H1 (cell line): ENCODE measurements at regions not wholly inside any gene's neighbourhood (a gene's known extent, or its start where the extent isn't known, plus 50 kb on each side); places are given as distances from the start of the nearest gene placed in this dataset.
A peak's percentile ranks its signal among the peaks of the same experiment; 100 is the strongest.

Source experiments
- CTCF ChIA-PET: fragments of 300-600 bp; sonication (Branson Sonifier 250); formaldehyde crosslinking; loops from one replicate; lab custom pipeline; 2021; ENCODE audit not compliant: partially characterized antibody; lab: Charles Lee
- POLR2A ChIA-PET: fragments of 300-600 bp; sonication (Branson Sonifier 250); formaldehyde crosslinking; loops from one replicate; lab custom pipeline; 2021; ENCODE audit warnings: inconsistent platforms; ENCODE audit not compliant: partially characterized antibody; lab: Charles Lee
- DNase-seq, 2 experiments: peaks; one replicate each; pipeline versions ENCODE4 v3.0.0 to v3.0.0-alpha.2; 2010 to 2022; ENCODE audit warnings: low spot score in 2 of 2, low read depth in 1 of 2, mixed read lengths in 1 of 2
- FAIRE-seq: peaks from 2 replicates; lab custom pipeline; 2011; peaks lifted over from hg19 to GRCh38; lab: Jason Lieb, UNC
- H2AFZ ChIP-seq: 2 replicates; pipeline ENCODE4 v1.8.1; 2012; ENCODE audit warnings: low read length, inconsistent platforms
- H2AK5ac ChIP-seq: 2 replicates; pipeline ENCODE4 v1.6.1; 2013; ENCODE audit warnings: low read depth, low read length
- H2BK120ac ChIP-seq: replicated peaks from 2 replicates; pipeline ENCODE3; 2013; ENCODE audit warnings: low read depth, low read length, inconsistent platforms
- H2BK12ac ChIP-seq: 2 replicates; pipeline ENCODE4 v1.6.1; 2013; ENCODE audit warnings: low read depth, low read length
- H2BK15ac ChIP-seq: 2 replicates; pipeline ENCODE4 v1.6.1; 2013; ENCODE audit warnings: low read length
- H2BK20ac ChIP-seq: 2 replicates; pipeline ENCODE4 v1.6.1; 2013; ENCODE audit warnings: low read length
- H2BK5ac ChIP-seq: 2 replicates; pipeline ENCODE4 v1.6.1; 2013; ENCODE audit warnings: low read depth, low read length
- H3K14ac ChIP-seq: 2 replicates; pipeline ENCODE4 v1.6.1; 2013; ENCODE audit warnings: inconsistent platforms; ENCODE audit not compliant: insufficient read length
- H3K18ac ChIP-seq: 2 replicates; pipeline ENCODE4 v1.6.1; 2013; ENCODE audit warnings: low read length; ENCODE audit errors: extremely low read depth
- H3K23ac ChIP-seq: 2 replicates; pipeline ENCODE4 v1.6.1; 2013; ENCODE audit warnings: inconsistent platforms; ENCODE audit not compliant: insufficient read length
- H3K23me2 ChIP-seq: 2 replicates; pipeline ENCODE4 v1.6.1; 2013; ENCODE audit warnings: low read depth, low read length
- H3K27ac ChIP-seq: 2 replicates; pipeline ENCODE4 v1.6.1; 2011; ENCODE audit warnings: low read depth, low read length, inconsistent platforms
- H3K27me3 ChIP-seq, 4 experiments: replicated peaks in 1 of 4; 1 replicate in 1 of 4; 2 replicates in 3 of 4; pipeline versions ENCODE4 v1.6.1 to v1.8.1; 2011 to 2013; ENCODE audit warnings: low read length in 3 of 4, mild to moderate bottlenecking in 3 of 4, inconsistent platforms in 2 of 4, mixed read lengths in 2 of 4, moderate library complexity in 1 of 4; ENCODE audit not compliant: control insufficient read depth in 3 of 4, insufficient read depth in 3 of 4; ENCODE audit errors: extremely low read depth in 1 of 4
- H3K36me3 ChIP-seq, 4 experiments: 2 replicates each; pipeline versions ENCODE4 v1.6.1 to v1.8.1; 2011 to 2013; ENCODE audit warnings: mild to moderate bottlenecking in 4 of 4, low read length in 3 of 4, moderate library complexity in 2 of 4, control low read depth in 1 of 4, inconsistent platforms in 1 of 4; ENCODE audit not compliant: insufficient read depth in 4 of 4, control insufficient read depth in 2 of 4
- H3K4ac ChIP-seq: replicated peaks from 2 replicates; pipeline ENCODE3; 2013; ENCODE audit warnings: low read length, low read depth, mixed read lengths, inconsistent platforms; ENCODE audit not compliant: insufficient read length
- H3K4me1 ChIP-seq, 4 experiments: replicated peaks in 1 of 4; 1 replicate in 1 of 4; 2 replicates in 3 of 4; pipeline versions ENCODE4 v1.6.1 to v1.8.1; 2011 to 2013; ENCODE audit warnings: low read length in 3 of 4, inconsistent platforms in 2 of 4, mixed read lengths in 1 of 4; ENCODE audit not compliant: insufficient read depth in 4 of 4, control insufficient read depth in 3 of 4
- H3K4me2 ChIP-seq, 2 experiments: 2 replicates each; pipeline versions ENCODE4 v1.6.1 to v1.8.1; 2011 to 2013; ENCODE audit warnings: low read depth in 2 of 2, low read length in 2 of 2, control low read depth in 1 of 2, inconsistent platforms in 1 of 2, mild to moderate bottlenecking in 1 of 2; ENCODE audit not compliant: insufficient read depth in 1 of 2
- H3K4me3 ChIP-seq, 4 experiments: fragments of 200-600, 300-600 bp in 1 of 4; sonication (generic), shearing (Covaris generic), sonication (Bioruptor Twin) in 1 of 4; 2 replicates each; pipeline versions ENCODE4 v1.5.1 to v1.8.1; 2011 to 2016; ENCODE audit warnings: low read length in 4 of 4, low read depth in 3 of 4, control low read depth in 2 of 4, inconsistent platforms in 2 of 4, mild to moderate bottlenecking in 2 of 4, mixed read lengths in 1 of 4, moderate library complexity in 1 of 4; ENCODE audit not compliant: insufficient read depth in 2 of 4; ENCODE audit errors: extremely low read depth in 1 of 4
- H3K56ac ChIP-seq: replicated peaks from 2 replicates; pipeline ENCODE3; 2013; ENCODE audit warnings: low read depth, mild to moderate bottlenecking, mixed read lengths, low read length, inconsistent platforms; ENCODE audit not compliant: insufficient read length
- H3K79me1 ChIP-seq: 2 replicates; pipeline ENCODE4 v1.6.1; 2013; ENCODE audit warnings: low read depth, low read length, control low read depth
- H3K79me2 ChIP-seq, 2 experiments: 2 replicates each; pipeline versions ENCODE4 v1.6.1 to v1.8.1; 2012 to 2013; ENCODE audit warnings: low read length in 2 of 2, mild to moderate bottlenecking in 2 of 2, inconsistent platforms in 1 of 2; ENCODE audit not compliant: insufficient read depth in 2 of 2, control insufficient read depth in 1 of 2
- H3K9ac ChIP-seq, 4 experiments: replicated peaks in 1 of 4; 1 replicate in 1 of 4; 2 replicates in 3 of 4; pipeline versions ENCODE4 v1.6.1 to v1.8.1; 2011 to 2013; ENCODE audit warnings: low read depth in 3 of 4, low read length in 3 of 4, control low read depth in 2 of 4, mild to moderate bottlenecking in 2 of 4, moderate library complexity in 2 of 4, inconsistent platforms in 1 of 4; ENCODE audit errors: extremely low read depth in 1 of 4
- H3K9me3 ChIP-seq, 2 experiments: 2 replicates each; pipeline versions ENCODE4 v1.6.1 to v1.8.1; 2012 to 2013; ENCODE audit warnings: mild to moderate bottlenecking in 2 of 2, moderate library complexity in 2 of 2, control low read depth in 1 of 2, inconsistent platforms in 1 of 2, low read depth in 1 of 2, low read length in 1 of 2, mixed read lengths in 1 of 2; ENCODE audit not compliant: insufficient read depth in 2 of 2
- H4K20me1 ChIP-seq, 2 experiments: replicated peaks in 1 of 2; 2 replicates each; pipeline versions ENCODE3 to v1.8.1; 2011 to 2013; ENCODE audit warnings: inconsistent platforms in 2 of 2, low read length in 2 of 2, mild to moderate bottlenecking in 1 of 2; ENCODE audit not compliant: insufficient read depth in 2 of 2, control insufficient read depth in 1 of 2
- H4K5ac ChIP-seq: 2 replicates; pipeline ENCODE4 v1.6.1; 2013; ENCODE audit warnings: low read length, low read depth, mixed read lengths, inconsistent platforms; ENCODE audit not compliant: insufficient read length
- H4K8ac ChIP-seq: 2 replicates; pipeline ENCODE4 v1.8.0; 2013; ENCODE audit warnings: mild to moderate bottlenecking, moderate library complexity, low read length, inconsistent platforms; ENCODE audit not compliant: insufficient read depth; ENCODE audit errors: extremely low read depth
- H4K91ac ChIP-seq: replicated peaks from 2 replicates; pipeline ENCODE3; 2013; ENCODE audit warnings: low read length, mixed read lengths, inconsistent platforms; ENCODE audit not compliant: insufficient read length
- HDAC6 ChIP-seq: IDR thresholded peaks from one replicate; pipeline ENCODE4 v1.7.1; 2012; ENCODE audit warnings: low read depth, mild to moderate bottlenecking, inconsistent platforms, low read length, moderate library complexity
- KDM1A ChIP-seq: fragments of 200-600, 300-600 bp; sonication (generic); IDR thresholded peaks from 2 replicates; pipeline ENCODE4 v1.7.1; 2016; ENCODE audit warnings: mild to moderate bottlenecking, low read length, borderline replicate concordance
- POU5F1 ChIP-seq: IDR thresholded peaks from 2 replicates; pipeline ENCODE4 v1.6.1; 2011; ENCODE audit warnings: low read depth, mild to moderate bottlenecking, low read length, moderate library complexity
- RXRA ChIP-seq: IDR thresholded peaks from 2 replicates; pipeline ENCODE4 v1.6.1; 2011; ENCODE audit warnings: low read depth, mild to moderate bottlenecking, low read length, moderate library complexity; ENCODE audit not compliant: insufficient read depth
- TAF7 ChIP-seq: optimal IDR thresholded peaks from 2 replicates; pipeline ENCODE3; 2011; ENCODE audit warnings: low read depth, mild to moderate bottlenecking, inconsistent platforms, low read length, moderate library complexity, borderline replicate concordance
- ZNF274 ChIP-seq: IDR thresholded peaks from 2 replicates; pipeline ENCODE4 v1.7.0; 2012; ENCODE audit warnings: low read length, borderline replicate concordance; ENCODE audit errors: extremely low read depth
- WGBS, 2 experiments: shearing (Covaris generic) in 1 of 2; methylation state at CpG; one replicate each; pipeline versions ENCODE4 v1.1.6 to v1.1.7; 2013 to 2015; ENCODE audit warnings: low lambda C conversion rate in 2 of 2, mixed read lengths in 2 of 2, inconsistent platforms in 1 of 2, low coverage in 1 of 2, missing lambda C conversion rate in 1 of 2; ENCODE audit not compliant: insufficient replicate concordance in 2 of 2, insufficient coverage in 1 of 2, insufficient read length in 1 of 2; ENCODE audit errors: extremely low coverage in 1 of 2, missing lambda C conversion rate in 1 of 2; 5-methylcytosine and 5-hydroxymethylcytosine counted together
- TF ChIP-seq, protein P1 (sequence below): IDR thresholded peaks from 2 replicates; pipeline ENCODE4 v1.6.1; 2012; ENCODE audit warnings: inconsistent platforms

DNA sequence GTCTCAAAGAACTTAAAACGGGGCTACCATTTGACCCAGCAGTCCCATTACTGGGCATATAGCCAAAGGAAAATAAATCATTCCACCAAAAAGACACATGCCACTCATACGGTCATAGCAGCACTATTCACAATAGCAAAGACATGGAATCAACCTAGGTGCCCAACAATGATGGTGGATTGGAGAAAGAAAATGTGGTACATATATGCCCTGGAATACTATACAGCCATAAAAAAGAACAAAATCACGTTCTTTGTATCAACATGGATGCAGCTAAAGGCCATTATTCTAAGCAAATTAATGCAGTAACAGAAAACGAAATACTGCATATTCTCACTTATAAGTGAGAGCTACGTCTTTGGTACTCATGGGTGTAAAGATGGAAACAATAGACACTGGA lies 138.1 kb upstream of the NEIL3 start:
- H3K14ac ChIP-seq: no peak overlapping the region
- H3K18ac ChIP-seq: no peak overlapping the region
- no peaks in the 10 kb centered on the region; the same call in 1 of the 2 replicates for H3K23me2 ChIP-seq
- no peak overlapping the region for H3K4ac ChIP-seq
- no peak overlapping the region for H2BK120ac ChIP-seq
- DNase-seq (no peak), FAIRE-seq (no peak)
- no peak overlapping the region for H4K91ac ChIP-seq
- H2AFZ ChIP-seq: no peak overlapping the region
- H3K4me2 ChIP-seq: no peak overlapping the region
- H2BK12ac ChIP-seq: no peak overlapping the region
- no peak overlapping the region for H4K5ac ChIP-seq
- H3K9ac ChIP-seq: no peak overlapping the region
- no peak overlapping the region for H2BK15ac ChIP-seq
- H3K79me2 ChIP-seq: no peaks in the 10 kb centered on the region
- H3K9me3 ChIP-seq: peaks cover 0 to 3% of the 10 kb centered on the region in 2 experiments; a peak in 2 of 4 replicates
- H3K4me1 ChIP-seq: no peaks in the 10 kb centered on the region
- ChIA-PET POLR2A (no interaction called here), CTCF (no interaction called here)
- no peak overlapping the region for H3K4me3 ChIP-seq
- H3K27ac ChIP-seq: no peak overlapping the region
- no peak overlapping the region for H2BK5ac ChIP-seq
- no peak overlapping the region for H3K56ac ChIP-seq
- TF ChIP-seq POU5F1 (no peak), HDAC6 (no peak), TAF7 (no peak), RXRA (no peak), KDM1A (peak; percentile 58; the same call in 1 of the 2 replicates), ZNF274 (no peak)
- TF ChIP-seq, protein P1, sequence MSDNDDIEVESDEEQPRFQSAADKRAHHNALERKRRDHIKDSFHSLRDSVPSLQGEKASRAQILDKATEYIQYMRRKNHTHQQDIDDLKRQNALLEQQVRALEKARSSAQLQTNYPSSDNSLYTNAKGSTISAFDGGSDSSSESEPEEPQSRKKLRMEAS: no peak
- no peak overlapping the region for H3K23ac ChIP-seq
- H4K8ac ChIP-seq: no peak overlapping the region
- no peaks in the 10 kb centered on the region for H4K20me1 ChIP-seq
- no peak overlapping the region for H2BK20ac ChIP-seq
- H3K79me1 ChIP-seq: no peaks in the 10 kb centered on the region
- 95% methylated on average over 5 of the region's 5 CpGs; no CpG with 5 or more reads in 1 of the 2 experiments for WGBS, 2 experiments
- no peak overlapping the region for H2AK5ac ChIP-seq
- no peaks in the 10 kb centered on the region for H3K27me3 ChIP-seq
- no peaks in the 10 kb centered on the region for H3K36me3 ChIP-seq
